GM12872 (cell line): ENCODE measurements at regions not wholly inside any gene's neighbourhood (a gene's known extent, or its start where the extent isn't known, plus 50 kb on each side); places are given as distances from the start of the nearest gene placed in this dataset.

Experiments used
- TF ChIP-seq, protein P1 (sequence below): IDR thresholded peaks from 3 replicates; pipeline ENCODE4 v1.5.1; 2011; ENCODE audit warnings: low read depth, mild to moderate bottlenecking, low read length, moderate library complexity; ENCODE audit not compliant: insufficient read depth

DNA sequence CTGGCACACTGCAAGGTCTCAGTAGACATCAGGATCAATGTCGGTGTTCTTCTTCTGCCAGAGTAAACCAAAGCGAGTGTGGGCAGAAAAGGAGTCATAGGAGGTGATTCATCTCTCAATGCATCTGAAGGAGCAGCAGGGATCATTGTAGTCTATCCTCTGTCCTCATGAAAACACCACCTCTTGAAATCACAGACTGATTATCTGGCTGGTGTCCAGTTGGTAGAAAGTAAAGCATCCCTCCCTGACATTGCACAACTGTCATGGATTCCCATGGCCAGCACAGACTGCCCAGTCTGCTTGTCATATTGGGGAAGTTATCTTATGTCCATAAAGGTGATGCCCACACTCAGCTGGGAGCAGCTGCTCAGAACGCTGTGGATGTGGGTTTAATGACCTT, 74.1 kb downstream of the ABCC12 start:
- TF ChIP-seq, protein P1, sequence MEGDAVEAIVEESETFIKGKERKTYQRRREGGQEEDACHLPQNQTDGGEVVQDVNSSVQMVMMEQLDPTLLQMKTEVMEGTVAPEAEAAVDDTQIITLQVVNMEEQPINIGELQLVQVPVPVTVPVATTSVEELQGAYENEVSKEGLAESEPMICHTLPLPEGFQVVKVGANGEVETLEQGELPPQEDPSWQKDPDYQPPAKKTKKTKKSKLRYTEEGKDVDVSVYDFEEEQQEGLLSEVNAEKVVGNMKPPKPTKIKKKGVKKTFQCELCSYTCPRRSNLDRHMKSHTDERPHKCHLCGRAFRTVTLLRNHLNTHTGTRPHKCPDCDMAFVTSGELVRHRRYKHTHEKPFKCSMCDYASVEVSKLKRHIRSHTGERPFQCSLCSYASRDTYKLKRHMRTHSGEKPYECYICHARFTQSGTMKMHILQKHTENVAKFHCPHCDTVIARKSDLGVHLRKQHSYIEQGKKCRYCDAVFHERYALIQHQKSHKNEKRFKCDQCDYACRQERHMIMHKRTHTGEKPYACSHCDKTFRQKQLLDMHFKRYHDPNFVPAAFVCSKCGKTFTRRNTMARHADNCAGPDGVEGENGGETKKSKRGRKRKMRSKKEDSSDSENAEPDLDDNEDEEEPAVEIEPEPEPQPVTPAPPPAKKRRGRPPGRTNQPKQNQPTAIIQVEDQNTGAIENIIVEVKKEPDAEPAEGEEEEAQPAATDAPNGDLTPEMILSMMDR: no peak

DNA sequence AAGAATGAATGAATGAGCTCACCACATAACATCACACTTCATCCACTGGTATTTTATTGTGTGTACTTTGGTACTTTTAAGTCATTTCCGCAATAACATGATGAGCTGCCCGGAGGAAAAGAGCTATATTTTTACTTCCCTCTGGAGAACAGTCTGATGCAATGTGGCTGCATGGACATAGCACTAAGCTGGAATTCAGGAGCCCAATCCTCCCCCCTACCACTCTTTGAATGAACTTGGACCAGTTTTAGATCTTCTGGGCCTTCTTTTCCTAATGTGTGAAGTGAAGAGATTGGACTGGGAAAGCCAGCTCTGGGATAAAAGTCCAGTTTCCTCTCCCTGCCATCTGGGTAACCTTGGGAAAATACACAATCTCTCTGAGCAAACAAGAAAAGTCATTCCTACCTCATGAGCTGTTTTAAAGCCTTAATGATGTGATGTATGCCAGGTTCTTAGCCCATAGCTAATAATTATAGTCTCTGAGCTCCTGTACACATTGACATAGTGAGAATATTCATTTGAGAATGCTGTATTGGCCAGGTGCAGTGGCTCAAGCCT, 79.3 kb downstream of the ABCC12 start:
- TF ChIP-seq, protein P1: no peak

DNA sequence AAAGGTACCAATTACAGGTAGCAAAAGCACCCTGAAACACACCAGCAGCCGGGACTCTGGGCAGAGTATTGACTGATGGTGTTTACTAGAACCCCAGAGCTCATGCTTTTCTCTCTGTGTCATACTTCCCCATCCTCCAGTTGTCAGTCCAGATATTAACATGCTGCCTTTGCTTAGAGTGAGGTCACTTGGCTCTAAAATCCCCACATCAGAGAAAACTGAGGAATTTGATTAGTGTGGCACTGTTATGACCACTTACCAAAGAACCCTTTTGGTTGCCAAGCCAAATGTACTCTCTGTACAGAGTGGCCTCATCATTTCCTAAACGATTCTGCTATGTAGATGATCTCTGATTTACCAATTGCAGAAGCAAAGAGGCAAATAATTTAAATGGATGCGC, 80.4 kb downstream of the ABCC12 start:
- TF ChIP-seq, protein P1: no peak

DNA sequence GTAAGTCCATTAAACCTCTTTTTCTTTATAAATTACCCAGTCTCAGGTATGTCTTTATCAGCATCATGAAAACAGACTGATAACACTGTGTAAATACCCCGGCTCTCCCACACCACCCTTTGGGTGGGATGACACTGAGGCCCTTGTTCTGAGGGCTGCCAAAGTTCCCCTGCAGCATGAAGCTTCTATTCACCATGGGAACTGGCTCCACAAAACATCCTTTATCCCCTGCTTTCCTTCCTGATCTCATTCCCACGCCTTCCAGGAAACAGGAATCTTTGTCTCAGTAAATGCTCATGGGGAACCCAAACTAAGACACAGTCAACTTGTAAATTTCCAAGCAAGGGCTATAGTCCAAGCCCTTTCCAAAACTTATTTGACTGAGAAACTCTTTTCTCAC, 88.4 kb downstream of the ABCC12 start:
- TF ChIP-seq, protein P1: no peak

DNA sequence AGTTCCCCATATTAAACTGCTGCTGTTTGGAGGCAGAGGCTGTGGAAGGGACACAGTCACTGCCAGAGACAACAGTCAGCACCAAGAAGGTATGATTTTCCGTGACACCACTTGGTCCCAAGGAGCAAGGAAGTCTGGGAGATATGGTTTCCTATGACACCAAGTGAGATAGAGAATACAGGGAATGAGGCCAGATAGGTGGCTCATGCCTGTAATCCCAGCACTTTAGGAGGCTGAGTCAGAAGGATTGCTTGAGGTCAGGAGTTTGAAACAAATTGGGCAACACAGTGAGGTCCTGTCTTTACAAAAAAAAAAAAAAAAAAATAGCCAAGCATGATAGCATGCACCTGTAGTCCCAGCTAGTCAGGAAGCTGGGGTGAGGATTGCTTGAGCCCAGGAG, 90.8 kb downstream of the ABCC12 start:
- TF ChIP-seq, protein P1: no peak

DNA sequence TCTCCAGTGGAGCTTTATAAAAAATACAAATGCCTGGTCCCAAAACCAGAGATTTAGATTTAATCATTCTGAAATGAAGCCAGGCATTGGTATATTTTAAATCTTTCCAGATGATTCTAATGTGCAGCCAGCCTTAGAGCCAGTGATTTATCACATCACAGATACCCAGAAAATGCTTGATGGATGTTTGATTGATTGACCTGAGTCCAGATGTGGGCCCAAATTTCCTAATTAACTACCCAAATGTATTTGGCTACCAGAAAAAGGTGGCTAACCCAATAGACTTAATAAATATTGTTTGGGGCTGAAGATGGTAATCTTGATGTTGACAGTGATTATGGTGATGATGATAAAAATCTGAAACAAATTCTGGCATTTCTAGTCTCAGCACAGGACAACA, 93.1 kb downstream of the ABCC12 start:
- TF ChIP-seq, protein P1: no peak

DNA sequence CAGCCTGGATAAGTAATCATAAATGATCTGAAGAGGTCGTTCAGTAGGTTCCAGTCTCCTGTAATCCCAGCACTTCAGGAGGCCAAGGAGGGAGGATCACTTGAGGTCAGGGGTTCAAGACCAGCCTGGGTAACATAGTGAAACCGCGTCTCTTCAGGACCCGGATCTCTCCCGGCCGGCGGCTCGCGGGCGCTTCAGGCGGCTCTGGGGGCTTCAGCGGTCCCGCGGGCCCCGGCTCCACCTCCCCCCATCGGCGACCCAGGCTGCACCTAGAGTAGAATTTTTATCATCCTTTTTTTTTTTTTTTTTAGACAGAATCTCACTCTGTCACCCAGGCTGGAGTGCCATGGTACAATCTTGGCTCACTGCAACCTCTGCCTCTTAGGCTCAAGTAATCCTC, 95.9 kb downstream of the ABCC12 start:
- TF ChIP-seq, protein P1: no peak
